NCI-H2029 (cell line): ENCODE measurements at regions not wholly inside any gene's neighbourhood (a gene's known extent, or its start where the extent isn't known, plus 50 kb on each side); places are given as distances from the start of the nearest gene placed in this dataset.

ENCODE experiments used
- DNase-seq: peaks from one replicate; lab custom pipeline; 2025; lab: John Stamatoyannopoulos, UW

GRCh38 chr10:21207852-21208646 lies 310.9 kb upstream of the NEBL start:
- DNase-seq: no peak

- DNase-seq: no peak
These were observed 308.2 kb upstream of the NEBL start for GRCh38 chr10:21205328-21205727.

GRCh38 chr10:21203473-21204107 lies 306.5 kb upstream of the NEBL start:
- no peak for DNase-seq

- no peak for DNase-seq
These were observed 305.8 kb upstream of the NEBL start for GRCh38 chr10:21202776-21203462.

GRCh38 chr10:21199501-21199900 lies 302.4 kb upstream of the NEBL start:
- no peak for DNase-seq

GRCh38 chr10:21197838-21198237 lies 300.7 kb upstream of the NEBL start:
- DNase-seq: no peak

GRCh38 chr10:21196822-21197395 lies 299.8 kb upstream of the NEBL start:
- no peak for DNase-seq

- peak; percentile 61 for DNase-seq
These were observed 298.1 kb upstream of the NEBL start for GRCh38 chr10:21195252-21195651.

- DNase-seq: no peak
These were observed 297.4 kb upstream of the NEBL start for GRCh38 chr10:21194510-21194993.

GRCh38 chr10:21193196-21193595 lies 296.1 kb upstream of the NEBL start:
- no peak for DNase-seq

GRCh38 chr10:21191512-21191911 lies 294.4 kb upstream of the NEBL start:
- no peak for DNase-seq

- DNase-seq: no peak
These were observed 287.9 kb upstream of the NEBL start for GRCh38 chr10:21184984-21185383.

GRCh38 chr10:21184216-21184615 lies 287.1 kb upstream of the NEBL start:
- peak; percentile 37 for DNase-seq

- DNase-seq: no peak
These were observed 285.9 kb upstream of the NEBL start for GRCh38 chr10:21183025-21183424.

- no peak for DNase-seq
These were observed 284.3 kb upstream of the NEBL start for GRCh38 chr10:21181451-21181850.

- DNase-seq: no peak
These were observed 283.5 kb upstream of the NEBL start for GRCh38 chr10:21180604-21181003.

- DNase-seq: no peak
These were observed 279.9 kb upstream of the NEBL start for GRCh38 chr10:21176934-21177480.

GRCh38 chr10:21175797-21176196 lies 278.7 kb upstream of the NEBL start:
- no peak for DNase-seq

GRCh38 chr10:21174715-21175495 lies 277.8 kb upstream of the NEBL start:
- no peak for DNase-seq

GRCh38 chr10:21173802-21174714 lies 276.9 kb upstream of the NEBL start:
- DNase-seq: peak; percentile 21
